ENCODE measurements at regions not wholly inside any gene's neighbourhood (a gene's known extent, or its start where the extent isn't known, plus 50 kb on each side); places are given as distances from the start of the nearest gene placed in this dataset.
A peak's percentile ranks its signal among the peaks of the same experiment; 100 is the strongest.

DNA sequence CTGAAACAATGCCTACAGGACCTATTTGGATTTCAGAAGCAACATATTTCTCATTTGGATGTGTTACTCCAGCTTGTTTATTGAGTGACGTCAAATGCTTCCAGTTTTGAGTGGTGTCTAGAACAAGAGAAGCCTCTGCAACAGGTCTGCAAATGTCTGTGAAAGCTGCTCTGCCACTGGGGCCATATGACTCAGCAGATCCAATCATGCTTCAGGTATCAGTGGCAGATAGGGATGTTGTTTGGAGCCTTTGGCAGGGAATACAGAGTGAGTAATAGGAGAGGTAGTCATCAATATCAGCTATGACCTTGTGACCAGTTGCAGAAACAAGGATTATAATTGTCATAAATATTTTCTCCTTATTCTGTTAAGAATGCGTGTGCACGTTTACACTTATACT is 141.1 kb upstream of the ZXDA start:
- peak; percentile 1 for DNase-seq

GRCh38 chrX:58044130-58044529 is 133.9 kb upstream of the ZXDA start:
- DNase-seq = no peak

DNA sequence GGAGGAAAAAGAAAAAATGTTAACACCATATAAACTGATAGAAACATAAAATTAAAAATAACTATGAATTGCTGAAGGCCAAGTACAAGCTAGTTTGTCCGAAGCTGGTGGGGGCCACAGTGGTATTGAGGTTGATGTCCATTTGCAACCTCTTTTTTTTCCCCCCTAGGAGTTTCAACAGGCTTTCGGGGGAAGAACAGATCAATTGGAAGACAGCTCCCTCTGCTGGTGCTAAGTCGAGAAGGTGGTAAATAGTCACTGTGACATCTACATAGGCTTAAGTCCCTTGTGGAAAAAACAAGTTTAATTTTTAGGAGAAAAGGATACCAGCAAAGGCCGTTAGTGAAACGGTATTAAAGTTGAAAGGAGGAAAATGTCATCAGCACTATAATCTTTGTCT is 115.7 kb upstream of the ZXDA start:
- no peak for DNase-seq

- DNase-seq = no peak
Observed at GRCh38 chrX:57985951-57986350, 75.7 kb upstream of the ZXDA start.

DNA sequence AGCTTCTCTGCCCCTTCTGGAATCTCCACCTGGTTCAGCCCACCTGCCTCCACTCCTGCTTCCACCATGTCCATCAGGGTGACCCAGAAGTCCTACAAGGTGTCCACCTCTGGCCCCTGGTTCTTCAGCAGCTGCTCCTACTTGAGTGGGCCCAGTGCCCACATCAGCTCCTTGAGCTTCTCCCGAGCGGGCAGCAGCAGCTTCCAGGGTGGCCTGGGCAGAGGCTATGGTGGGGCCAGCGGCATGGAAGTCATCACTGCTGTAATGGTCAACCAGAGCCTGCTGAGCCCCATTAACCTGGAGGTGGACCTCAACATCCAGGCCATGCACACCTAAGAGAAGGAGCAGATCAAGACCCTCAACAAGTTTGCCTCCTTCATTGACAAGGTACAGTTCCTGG is 74.4 kb upstream of the ZXDA start:
- no peak for DNase-seq

DNA sequence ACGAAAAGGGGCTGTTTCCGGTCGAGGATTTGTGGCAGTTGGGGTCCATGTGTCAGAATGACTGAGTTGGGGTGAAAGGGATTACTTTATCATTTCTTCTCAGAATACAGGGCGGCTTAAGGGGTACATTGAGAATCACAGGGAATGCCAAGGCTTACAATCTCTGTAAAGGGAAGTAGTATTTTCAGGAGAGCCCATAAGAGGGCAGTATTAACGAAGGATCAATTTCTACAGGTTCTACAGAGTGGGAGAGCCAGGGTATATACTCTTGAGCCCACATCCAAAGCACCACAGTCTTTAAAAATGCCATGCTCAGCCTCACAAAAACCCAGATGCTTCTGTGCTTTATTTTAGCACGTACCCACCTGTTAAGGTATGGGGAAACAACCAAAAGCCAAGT is 67.7 kb upstream of the ZXDA start:
- DNase-seq = no peak

DNA sequence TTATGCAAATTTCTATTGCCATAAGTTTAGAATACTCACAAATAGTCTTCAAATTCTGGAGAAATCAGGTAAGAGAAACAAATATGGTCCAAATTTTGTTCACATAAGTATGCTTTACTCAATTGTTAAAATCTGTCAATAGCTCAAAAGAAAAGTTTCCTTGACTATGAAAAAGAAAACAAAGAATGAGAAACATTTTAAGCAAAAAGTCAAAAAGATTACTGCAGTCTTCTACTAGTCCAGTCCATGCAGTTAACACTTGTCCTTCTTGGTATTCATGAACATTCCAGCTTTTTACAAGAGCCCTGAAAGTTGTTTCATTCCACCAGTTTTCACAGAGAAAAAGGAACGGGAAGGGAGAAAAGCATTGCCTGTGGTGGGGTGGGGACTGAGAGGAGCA is 54.7 kb upstream of the ZXDA start:
- no peak for DNase-seq

All from T1000 (cell line).